GM19467 (cell line): ENCODE measurements at regions not wholly inside any gene's neighbourhood (a gene's known extent, or its start where the extent isn't known, plus 50 kb on each side); places are given as distances from the start of the nearest gene placed in this dataset.

ENCODE experiments used
- ATAC-seq: cut with Tn5 transposase; IDR thresholded peaks from one replicate; pipeline ENCODE4 v1.9.1; 2021; ENCODE audit warnings: mild to moderate bottlenecking, moderate library complexity; ENCODE audit not compliant: unreplicated experiment

GRCh38 chr5:34501840-34502239 lies 154.3 kb upstream of the RAI14 start:
- ATAC-seq: no peak

- ATAC-seq: no peak
Measured at GRCh38 chr5:34502581-34502980, 153.5 kb upstream of the RAI14 start.

GRCh38 chr5:34503379-34504253 lies 152.5 kb upstream of the RAI14 start:
- ATAC-seq: no peak

- ATAC-seq: no peak
Measured at GRCh38 chr5:34504967-34505366, 151.2 kb upstream of the RAI14 start.

GRCh38 chr5:34505731-34506130 lies 150.4 kb upstream of the RAI14 start:
- ATAC-seq: no peak

- no peak for ATAC-seq
Measured at GRCh38 chr5:34507933-34508332, 148.2 kb upstream of the RAI14 start.

- ATAC-seq: no peak
Measured at GRCh38 chr5:34509392-34509791, 146.7 kb upstream of the RAI14 start.

GRCh38 chr5:34510002-34510401 lies 146.1 kb upstream of the RAI14 start:
- ATAC-seq: no peak

GRCh38 chr5:34511063-34511462 lies 145.1 kb upstream of the RAI14 start:
- no peak for ATAC-seq

- no peak for ATAC-seq
Measured at GRCh38 chr5:34511481-34511880, 144.6 kb upstream of the RAI14 start.

GRCh38 chr5:34511915-34512314 lies 144.2 kb upstream of the RAI14 start:
- no peak for ATAC-seq

- ATAC-seq: no peak
Measured at GRCh38 chr5:34516166-34516565, 140.0 kb upstream of the RAI14 start.

GRCh38 chr5:34516686-34517085 lies 139.4 kb upstream of the RAI14 start:
- no peak for ATAC-seq

- no peak for ATAC-seq
Measured at GRCh38 chr5:34517249-34517648, 138.9 kb upstream of the RAI14 start.

GRCh38 chr5:34519489-34520220 lies 136.5 kb upstream of the RAI14 start:
- ATAC-seq: no peak

- no peak for ATAC-seq
Measured at GRCh38 chr5:34521628-34522290, 134.4 kb upstream of the RAI14 start.

- peak; percentile 80 for ATAC-seq
Measured at GRCh38 chr5:34522599-34523386, 133.3 kb upstream of the RAI14 start.

- peak; percentile 14 for ATAC-seq
Measured at GRCh38 chr5:34523387-34523726, 132.8 kb upstream of the RAI14 start.

GRCh38 chr5:34524123-34524522 lies 132.0 kb upstream of the RAI14 start:
- ATAC-seq: no peak

- ATAC-seq: no peak
Measured at GRCh38 chr5:34525761-34526160, 130.4 kb upstream of the RAI14 start.
